ENCODE measurements at regions not wholly inside any gene's neighbourhood (a gene's known extent, or its start where the extent isn't known, plus 50 kb on each side); places are given as distances from the start of the nearest gene placed in this dataset.

GRCh38 chr2:36255863-36256262 is 99.7 kb upstream of the CRIM1 start:
- FAIRE-seq = no peak
- Histone ChIP-seq H3K27me3 (ENCODE audit: control insufficient read depth in 3 of 3, insufficient read depth in 3 of 3, low read length in 3 of 3) (no peaks in the 10 kb centered on the region), H3K4me1 (ENCODE audit: control insufficient read depth in 3 of 3, insufficient read depth in 2 of 3, low read depth in 1 of 3, low read length in 2 of 3) (no peaks in the 10 kb centered on the region), H3K36me3 (ENCODE audit: control insufficient read depth in 3 of 3, insufficient read depth in 2 of 3, low read depth in 1 of 3, low read length in 3 of 3) (no peaks in the 10 kb centered on the region), H3K27ac (ENCODE audit: low read depth in 1 of 3, low read length in 2 of 3) (no peak overlapping the region), H3K9me3 (ENCODE audit: control insufficient read depth in 2 of 2, insufficient read depth in 1 of 2, low read depth in 1 of 2, low read length in 1 of 2) (no peaks in the 10 kb centered on the region), H3K4me3 (ENCODE audit: low read depth in 1 of 3, low read length in 3 of 3) (no peak overlapping the region)
- 37 to 55% (median 42%) methylated on average over 3 of the region's 3 CpGs for WGBS, 3 donors
- no peak for DNase-seq

GRCh38 chr2:36253086-36253485 is 102.5 kb upstream of the CRIM1 start:
- no peak for DNase-seq
- Histone ChIP-seq H3K4me3 (ENCODE audit: low read depth in 1 of 3, low read length in 3 of 3) (no peak overlapping the region), H3K27ac (ENCODE audit: low read depth in 1 of 3, low read length in 2 of 3) (no peak overlapping the region), H3K9me3 (ENCODE audit: control insufficient read depth in 2 of 2, insufficient read depth in 1 of 2, low read depth in 1 of 2, low read length in 1 of 2) (no peaks in the 10 kb centered on the region), H3K4me1 (ENCODE audit: control insufficient read depth in 3 of 3, insufficient read depth in 2 of 3, low read depth in 1 of 3, low read length in 2 of 3) (no peaks in the 10 kb centered on the region), H3K36me3 (ENCODE audit: control insufficient read depth in 3 of 3, insufficient read depth in 2 of 3, low read depth in 1 of 3, low read length in 3 of 3) (no peaks in the 10 kb centered on the region), H3K27me3 (ENCODE audit: control insufficient read depth in 3 of 3, insufficient read depth in 3 of 3, low read length in 3 of 3) (no peaks in the 10 kb centered on the region)
- WGBS, 3 donors = 85 to 91% (median 87%) methylated on average over 5 of the region's 5 CpGs
- no peak for FAIRE-seq

DNA sequence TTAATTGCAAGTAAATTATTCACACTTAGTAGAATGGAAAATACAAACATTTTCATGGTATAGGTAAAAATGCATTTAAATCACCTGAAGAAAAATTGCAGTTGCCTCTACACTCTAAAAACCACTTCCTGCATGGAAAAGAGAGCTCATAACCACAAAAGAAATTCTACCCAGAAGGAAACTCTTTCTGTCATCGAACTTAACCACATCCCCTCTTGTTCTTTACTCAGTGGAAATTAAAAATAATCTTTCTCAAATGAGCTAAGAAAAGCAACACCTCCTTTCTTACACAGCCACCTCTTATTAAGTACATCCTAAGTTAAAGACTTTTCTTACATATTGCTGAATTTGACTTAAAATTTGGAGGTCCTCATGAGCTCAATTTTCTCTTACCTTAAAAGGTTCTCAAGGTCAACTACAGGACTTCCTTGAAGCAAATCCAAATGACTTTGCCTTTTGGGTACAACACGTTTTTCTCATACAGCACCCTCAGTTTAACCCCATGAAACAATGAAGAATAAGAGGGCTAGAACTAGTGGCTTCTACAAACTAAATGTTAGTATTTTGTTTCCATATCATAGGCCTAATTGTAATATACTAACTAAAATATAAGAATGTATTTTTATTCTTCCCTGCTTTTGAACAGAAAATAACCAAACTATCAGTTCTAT is 109.1 kb upstream of the CRIM1 start:
- no peaks in the 10 kb centered on the region for H3K4me1 ChIP-seq (ENCODE audit: control insufficient read depth in 3 of 3, insufficient read depth in 2 of 3, low read depth in 1 of 3, low read length in 2 of 3)
- no peaks in the 10 kb centered on the region for H3K27me3 ChIP-seq (ENCODE audit: control insufficient read depth in 3 of 3, insufficient read depth in 3 of 3, low read length in 3 of 3)
- 38 to 48% (median 43%) methylated on average over 2 of the region's 2 CpGs for WGBS, 3 donors
- no peaks in the 10 kb centered on the region for H3K9me3 ChIP-seq (ENCODE audit: control insufficient read depth in 2 of 2, insufficient read depth in 1 of 2, low read depth in 1 of 2, low read length in 1 of 2)
- DNase-seq (peak in 1 of 2 donors; percentile 65), FAIRE-seq (no peak)
- no peaks in the 10 kb centered on the region for H3K36me3 ChIP-seq (ENCODE audit: control insufficient read depth in 3 of 3, insufficient read depth in 2 of 3, low read depth in 1 of 3, low read length in 3 of 3)
- H3K27ac ChIP-seq (ENCODE audit: low read depth in 1 of 3, low read length in 2 of 3) = no peak overlapping the region
- H3K4me3 ChIP-seq (ENCODE audit: low read depth in 1 of 3, low read length in 3 of 3) = no peak overlapping the region

DNA sequence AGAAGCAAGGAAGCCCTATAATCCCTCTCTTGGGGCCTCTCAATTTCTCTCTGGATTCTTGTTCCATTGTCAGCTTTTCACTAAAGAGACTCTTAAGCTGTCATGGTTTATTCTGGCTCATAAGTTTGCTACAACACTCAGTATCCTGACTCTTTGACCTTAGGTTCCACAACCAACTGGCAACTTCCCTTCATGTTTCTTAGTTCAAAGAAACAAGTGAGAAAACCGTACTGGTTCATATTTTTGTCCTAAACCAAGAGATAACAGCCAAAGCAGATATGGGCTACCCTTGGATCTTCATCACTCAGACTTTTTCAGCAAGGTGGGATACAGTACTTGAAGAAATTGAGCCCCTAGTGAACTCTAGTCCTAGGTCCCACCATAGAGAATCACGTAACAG is 109.9 kb upstream of the CRIM1 start:
- DNase-seq = no peak
- H3K4me1 ChIP-seq (ENCODE audit: control insufficient read depth in 3 of 3, insufficient read depth in 2 of 3, low read depth in 1 of 3, low read length in 2 of 3) = no peaks in the 10 kb centered on the region
- H3K9me3 ChIP-seq (ENCODE audit: control insufficient read depth in 2 of 2, insufficient read depth in 1 of 2, low read depth in 1 of 2, low read length in 1 of 2) = no peaks in the 10 kb centered on the region
- no peak overlapping the region for H3K27ac ChIP-seq (ENCODE audit: low read depth in 1 of 3, low read length in 2 of 3)
- WGBS, 3 donors = 68 to 69% (median 68%) methylated on average over 2 of the region's 2 CpGs
- no peaks in the 10 kb centered on the region for H3K36me3 ChIP-seq (ENCODE audit: control insufficient read depth in 3 of 3, insufficient read depth in 2 of 3, low read depth in 1 of 3, low read length in 3 of 3)
- no peaks in the 10 kb centered on the region for H3K27me3 ChIP-seq (ENCODE audit: control insufficient read depth in 3 of 3, insufficient read depth in 3 of 3, low read length in 3 of 3)
- no peak for FAIRE-seq
- no peak overlapping the region for H3K4me3 ChIP-seq (ENCODE audit: low read depth in 1 of 3, low read length in 3 of 3)

DNA sequence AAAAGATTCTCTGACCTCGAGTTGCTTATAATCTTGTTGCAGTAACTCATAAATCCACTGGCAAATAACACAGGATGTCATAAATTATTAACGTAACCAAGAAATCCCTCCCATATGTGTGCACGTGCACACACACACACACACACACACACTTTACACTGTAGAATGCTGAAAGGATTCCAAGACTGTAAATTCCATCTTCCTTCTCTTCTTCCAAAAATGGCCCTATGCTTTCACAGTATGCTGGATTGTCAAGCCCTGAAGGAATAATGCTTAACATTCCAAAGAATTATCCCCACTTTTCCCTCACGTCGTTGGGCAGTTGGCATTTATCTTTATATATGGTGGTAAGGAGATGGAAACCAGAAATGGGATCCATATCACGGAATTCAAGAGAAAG is 117.5 kb upstream of the CRIM1 start:
- Histone ChIP-seq H3K4me3 (ENCODE audit: low read depth in 1 of 3, low read length in 3 of 3) (no peak overlapping the region), H3K27me3 (ENCODE audit: control insufficient read depth in 3 of 3, insufficient read depth in 3 of 3, low read length in 3 of 3) (no peaks in the 10 kb centered on the region), H3K9me3 (ENCODE audit: control insufficient read depth in 2 of 2, insufficient read depth in 1 of 2, low read depth in 1 of 2, low read length in 1 of 2) (no peaks in the 10 kb centered on the region), H3K4me1 (ENCODE audit: control insufficient read depth in 3 of 3, insufficient read depth in 2 of 3, low read depth in 1 of 3, low read length in 2 of 3) (no peaks in the 10 kb centered on the region), H3K27ac (ENCODE audit: low read depth in 1 of 3, low read length in 2 of 3) (no peak overlapping the region), H3K36me3 (ENCODE audit: control insufficient read depth in 3 of 3, insufficient read depth in 2 of 3, low read depth in 1 of 3, low read length in 3 of 3) (no peaks in the 10 kb centered on the region)
- DNase-seq (peak in 1 of 2 donors; percentile 7), FAIRE-seq (no peak)
- WGBS, 3 donors = 50 to 63% (median 54%) methylated on average over 6 of the region's 6 CpGs

- no peak overlapping the region for H3K4me3 ChIP-seq (ENCODE audit: low read depth in 1 of 3, low read length in 3 of 3)
- H3K27ac ChIP-seq (ENCODE audit: low read depth in 1 of 3, low read length in 2 of 3) = no peak overlapping the region
- FAIRE-seq (no peak), DNase-seq (peak in 1 of 2 donors; percentile 39)
- no peaks in the 10 kb centered on the region for H3K4me1 ChIP-seq (ENCODE audit: control insufficient read depth in 3 of 3, insufficient read depth in 2 of 3, low read depth in 1 of 3, low read length in 2 of 3)
- no peaks in the 10 kb centered on the region for H3K27me3 ChIP-seq (ENCODE audit: control insufficient read depth in 3 of 3, insufficient read depth in 3 of 3, low read length in 3 of 3)
- H3K9me3 ChIP-seq (ENCODE audit: control insufficient read depth in 2 of 2, insufficient read depth in 1 of 2, low read depth in 1 of 2, low read length in 1 of 2) = no peaks in the 10 kb centered on the region
- H3K36me3 ChIP-seq (ENCODE audit: control insufficient read depth in 3 of 3, insufficient read depth in 2 of 3, low read depth in 1 of 3, low read length in 3 of 3) = no peaks in the 10 kb centered on the region
Measured at GRCh38 chr2:36235882-36236281, 119.7 kb upstream of the CRIM1 start.

GRCh38 chr2:36235426-36235825 is 120.2 kb upstream of the CRIM1 start:
- H3K4me1 ChIP-seq (ENCODE audit: control insufficient read depth in 3 of 3, insufficient read depth in 2 of 3, low read depth in 1 of 3, low read length in 2 of 3) = no peaks in the 10 kb centered on the region
- H3K27me3 ChIP-seq (ENCODE audit: control insufficient read depth in 3 of 3, insufficient read depth in 3 of 3, low read length in 3 of 3) = no peaks in the 10 kb centered on the region
- FAIRE-seq = no peak
- no peaks in the 10 kb centered on the region for H3K9me3 ChIP-seq (ENCODE audit: control insufficient read depth in 2 of 2, insufficient read depth in 1 of 2, low read depth in 1 of 2, low read length in 1 of 2)
- H3K27ac ChIP-seq (ENCODE audit: low read depth in 1 of 3, low read length in 2 of 3) = no peak overlapping the region
- no peak for DNase-seq
- H3K4me3 ChIP-seq (ENCODE audit: low read depth in 1 of 3, low read length in 3 of 3) = no peak overlapping the region
- H3K36me3 ChIP-seq (ENCODE audit: control insufficient read depth in 3 of 3, insufficient read depth in 2 of 3, low read depth in 1 of 3, low read length in 3 of 3) = no peaks in the 10 kb centered on the region
- 82 to 88% (median 83%) methylated on average over 3 of the region's 3 CpGs for WGBS, 3 donors

- Histone ChIP-seq H3K4me1 (ENCODE audit: control insufficient read depth in 3 of 3, insufficient read depth in 2 of 3, low read depth in 1 of 3, low read length in 2 of 3) (no peaks in the 10 kb centered on the region), H3K9me3 (ENCODE audit: control insufficient read depth in 2 of 2, insufficient read depth in 1 of 2, low read depth in 1 of 2, low read length in 1 of 2) (no peaks in the 10 kb centered on the region), H3K36me3 (ENCODE audit: control insufficient read depth in 3 of 3, insufficient read depth in 2 of 3, low read depth in 1 of 3, low read length in 3 of 3) (no peaks in the 10 kb centered on the region), H3K4me3 (ENCODE audit: low read depth in 1 of 3, low read length in 3 of 3) (no peak overlapping the region), H3K27ac (ENCODE audit: low read depth in 1 of 3, low read length in 2 of 3) (no peak overlapping the region), H3K27me3 (ENCODE audit: control insufficient read depth in 3 of 3, insufficient read depth in 3 of 3, low read length in 3 of 3) (no peaks in the 10 kb centered on the region)
- FAIRE-seq (no peak), DNase-seq (no peak)
- WGBS, 3 donors = 59 to 62% (median 61%) methylated on average over 3 of the region's 3 CpGs
Measured at GRCh38 chr2:36223259-36223658, 132.3 kb upstream of the CRIM1 start.

- Histone ChIP-seq H3K27me3 (ENCODE audit: control insufficient read depth in 3 of 3, insufficient read depth in 3 of 3, low read length in 3 of 3) (no peaks in the 10 kb centered on the region), H3K4me3 (ENCODE audit: low read depth in 1 of 3, low read length in 3 of 3) (no peak overlapping the region), H3K36me3 (ENCODE audit: control insufficient read depth in 3 of 3, insufficient read depth in 2 of 3, low read depth in 1 of 3, low read length in 3 of 3) (no peaks in the 10 kb centered on the region), H3K27ac (ENCODE audit: low read depth in 1 of 3, low read length in 2 of 3) (no peak overlapping the region), H3K9me3 (ENCODE audit: control insufficient read depth in 2 of 2, insufficient read depth in 1 of 2, low read depth in 1 of 2, low read length in 1 of 2) (no peaks in the 10 kb centered on the region), H3K4me1 (ENCODE audit: control insufficient read depth in 3 of 3, insufficient read depth in 2 of 3, low read depth in 1 of 3, low read length in 2 of 3) (no peaks in the 10 kb centered on the region)
- WGBS, 3 donors = 90 to 91% (median 90%) methylated on average over 3 of the region's 3 CpGs
- no peak for DNase-seq
- no peak for FAIRE-seq
Measured at GRCh38 chr2:36222485-36222884, 133.1 kb upstream of the CRIM1 start.

Measured in small intestine (tissue), 7 donors.